Frontal cortex (tissue), 3 donors: ENCODE measurements at regions not wholly inside any gene's neighbourhood (a gene's known extent, or its start where the extent isn't known, plus 50 kb on each side); places are given as distances from the start of the nearest gene placed in this dataset.

Experiments
- DNase-seq, 2 donors: peaks; one replicate each; pipeline ENCODE4 v3.0.0; 2012; ENCODE audit warnings: low spot score in 2 of 2
- FAIRE-seq: peaks from 2 replicates; lab custom pipeline; 2012; peaks lifted over from hg19 to GRCh38; lab: Jason Lieb, UNC
- donor health status: control.
- donor health status: control.
- donor health status: control.

DNA sequence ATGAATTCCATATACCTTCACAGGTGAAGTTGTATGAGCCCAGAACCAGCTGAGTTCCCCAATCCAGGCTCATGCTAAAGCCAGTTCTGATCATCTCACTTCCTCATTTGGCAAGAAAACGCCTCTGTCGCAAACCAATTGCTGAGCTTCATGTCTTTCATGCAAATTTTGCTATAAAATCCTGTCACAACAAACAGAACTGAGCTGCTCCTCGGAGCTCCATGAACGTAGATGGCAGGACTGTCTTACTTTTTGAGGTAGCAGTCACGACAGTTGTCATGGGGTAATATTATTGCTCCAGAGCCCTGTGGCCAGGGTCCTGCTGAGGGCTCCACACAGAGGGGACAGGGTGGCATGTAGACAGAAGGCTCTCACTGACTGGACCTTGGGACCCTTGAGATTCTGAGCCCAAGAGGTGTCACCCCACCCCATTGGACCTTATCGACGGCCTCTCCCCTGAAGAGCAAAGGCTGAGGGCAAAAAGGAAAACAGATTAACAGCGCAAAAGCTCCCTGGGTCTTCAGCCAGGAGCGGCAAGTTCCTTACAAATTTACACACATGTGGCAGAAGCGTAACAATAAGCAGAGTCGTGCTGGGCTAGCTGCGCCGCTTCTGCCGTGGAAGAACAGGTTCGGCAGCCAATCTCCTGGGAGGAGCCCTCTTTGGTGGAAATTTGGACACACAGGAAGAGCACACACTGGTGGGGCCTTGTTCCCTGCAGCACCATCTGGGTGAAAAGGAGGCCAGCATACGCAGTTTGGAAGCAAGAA is 249.2 kb downstream of the OPA1 start:
- no peak for DNase-seq
- no peak for FAIRE-seq

- FAIRE-seq, result no peak
- no peak for DNase-seq
Observed at GRCh38 chr3:193842832-193843473, 249.9 kb downstream of the OPA1 start.

DNA sequence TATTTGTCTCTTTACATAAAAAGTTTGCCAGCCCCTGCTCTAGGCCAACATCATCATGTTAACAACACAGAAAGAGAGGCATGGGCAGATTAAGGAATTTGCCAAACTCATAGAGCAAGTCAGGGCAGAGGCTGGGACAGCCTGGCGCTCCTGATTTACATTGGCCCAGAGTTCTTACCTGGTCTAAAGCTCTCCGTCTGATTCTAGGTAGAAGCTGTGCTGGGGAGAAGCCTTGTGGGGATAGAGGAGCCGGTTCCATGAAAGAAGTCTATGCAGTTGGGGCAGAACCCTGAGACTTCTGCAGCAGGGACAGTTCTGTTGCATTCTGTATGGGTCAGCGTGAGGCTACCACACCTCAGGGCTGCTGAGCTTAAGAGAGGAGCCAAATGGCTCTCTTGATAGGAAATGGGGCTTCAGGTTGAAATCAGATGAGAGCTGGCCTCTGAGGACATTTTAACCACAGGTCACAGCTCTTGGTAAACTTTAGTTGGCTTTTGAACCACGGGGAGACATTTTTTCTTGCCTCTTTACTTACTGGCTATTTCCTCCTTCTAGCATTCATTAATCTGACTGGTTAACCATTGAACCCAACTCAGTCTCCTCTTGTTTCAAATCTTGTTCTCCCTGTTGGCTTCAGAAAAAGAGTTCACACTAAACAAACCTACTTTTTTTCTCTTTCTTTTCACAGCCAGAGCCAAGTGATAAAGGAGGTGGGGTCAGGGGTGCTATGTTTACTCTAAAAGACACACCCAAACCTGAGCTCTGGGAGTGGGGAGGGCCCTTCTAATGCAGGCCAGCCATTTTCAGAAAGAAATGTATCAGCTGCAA is 250.7 kb downstream of the OPA1 start:
- no peak for FAIRE-seq
- no peak for DNase-seq

DNA sequence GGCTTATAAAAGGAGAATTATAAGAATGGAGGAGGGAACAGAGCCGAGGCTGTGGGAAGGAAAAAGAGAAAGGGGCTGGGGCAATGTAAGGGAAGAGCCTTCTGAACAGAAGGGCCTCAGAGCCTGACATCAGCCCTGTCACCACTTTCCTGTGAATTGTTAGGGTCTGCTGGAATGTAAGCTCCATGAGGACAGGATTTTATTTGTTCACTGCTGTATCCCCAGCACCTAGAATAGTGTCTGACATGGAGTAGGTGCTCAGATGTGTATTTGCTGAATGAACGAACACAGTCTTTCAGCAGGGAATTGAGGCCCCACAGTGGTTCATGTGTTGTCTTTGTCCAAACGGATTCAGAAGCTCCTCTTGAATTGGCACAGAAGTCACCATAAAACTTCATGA is 251.5 kb downstream of the OPA1 start:
- DNase-seq (no peak), FAIRE-seq (no peak)

GRCh38 chr3:193845144-193845543 is 252.1 kb downstream of the OPA1 start:
- FAIRE-seq, result no peak
- no peak for DNase-seq

- FAIRE-seq (no peak), DNase-seq (no peak)
Observed at GRCh38 chr3:193846569-193846968, 253.6 kb downstream of the OPA1 start.

- FAIRE-seq, result no peak
- DNase-seq, result no peak
Observed at GRCh38 chr3:193847402-193847801, 254.4 kb downstream of the OPA1 start.

DNA sequence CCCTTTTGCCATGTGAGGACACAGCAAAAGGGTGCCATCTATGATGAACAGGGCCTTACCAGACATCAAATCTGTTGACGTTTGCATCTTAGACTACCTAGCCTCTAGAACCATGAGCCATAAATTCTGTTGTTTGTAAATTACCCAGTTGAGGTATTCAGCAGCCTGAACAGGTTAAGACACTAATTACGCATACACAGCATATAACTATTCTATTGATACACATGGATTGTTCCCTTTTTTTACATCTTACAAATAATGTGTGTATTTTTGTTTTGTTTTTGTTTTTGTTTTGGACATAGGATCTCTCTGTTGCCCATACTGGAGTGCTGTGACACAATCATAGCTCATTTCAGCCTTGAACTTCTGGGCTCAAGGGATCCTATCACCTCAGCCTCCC is 255.5 kb downstream of the OPA1 start:
- DNase-seq (no peak), FAIRE-seq (no peak)

DNA sequence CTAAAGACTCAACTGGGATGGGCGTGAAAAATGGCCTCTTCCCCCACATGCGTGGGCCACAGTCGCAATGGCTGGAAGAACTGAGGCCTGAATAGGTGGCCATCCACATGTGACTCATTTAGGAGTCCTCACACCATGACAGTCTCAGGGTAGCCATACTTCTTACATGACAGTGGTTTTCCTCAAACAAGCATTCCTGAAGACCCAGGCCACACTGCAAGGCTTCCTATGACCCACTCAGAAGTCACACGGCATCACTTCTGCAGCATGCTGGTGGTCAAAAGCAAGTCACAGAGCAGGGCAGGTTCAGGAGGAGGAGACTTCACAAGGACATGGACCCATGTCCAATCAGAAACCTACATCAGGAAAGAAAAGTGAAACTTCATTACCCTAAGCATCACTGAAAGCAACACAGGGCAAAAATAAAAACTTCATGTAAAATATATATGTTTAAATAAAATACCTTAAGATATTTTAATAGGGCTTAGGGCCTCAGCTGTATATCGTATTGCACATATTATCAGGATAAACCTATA is 257.1 kb downstream of the OPA1 start:
- DNase-seq (no peak), FAIRE-seq (no peak)

- FAIRE-seq (no peak), DNase-seq (no peak)
Observed at GRCh38 chr3:193851428-193851847, 258.4 kb downstream of the OPA1 start.

DNA sequence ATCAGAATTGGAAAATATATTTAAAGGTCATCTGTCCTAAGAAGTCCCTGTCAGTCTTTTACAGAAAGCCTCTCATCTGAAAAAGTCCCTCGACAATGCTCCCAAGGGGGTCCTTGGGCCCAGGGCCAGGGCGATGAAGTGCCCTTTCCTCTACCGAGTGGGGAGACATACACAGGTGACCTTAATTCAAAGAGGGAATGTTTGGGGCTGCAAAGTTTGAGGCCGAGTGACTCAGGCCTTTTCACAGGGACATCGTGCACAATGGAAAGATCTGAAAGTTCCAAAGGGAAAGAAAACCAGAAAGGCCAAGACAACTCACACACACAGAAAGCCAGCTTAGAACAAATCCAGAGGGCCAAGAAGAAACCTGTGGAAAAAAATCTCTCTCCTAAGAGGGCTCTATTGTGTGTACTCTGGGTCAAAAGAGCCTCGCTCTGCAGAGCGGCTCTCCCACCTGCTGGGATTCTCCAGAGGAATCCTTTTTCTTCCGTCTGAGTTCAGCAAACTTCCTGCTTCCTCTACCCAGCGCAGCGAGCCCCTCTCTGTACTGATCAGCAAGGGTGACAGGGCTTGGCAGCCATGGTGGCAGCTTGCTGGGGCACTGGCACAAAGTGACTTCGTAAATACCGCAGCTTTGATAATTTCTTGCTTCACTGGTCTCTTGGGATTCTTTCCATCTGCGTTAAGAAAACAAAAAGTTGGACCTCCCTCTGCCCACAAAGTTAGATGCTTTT is 259.1 kb downstream of the OPA1 start:
- FAIRE-seq (no peak), DNase-seq (no peak)

DNA sequence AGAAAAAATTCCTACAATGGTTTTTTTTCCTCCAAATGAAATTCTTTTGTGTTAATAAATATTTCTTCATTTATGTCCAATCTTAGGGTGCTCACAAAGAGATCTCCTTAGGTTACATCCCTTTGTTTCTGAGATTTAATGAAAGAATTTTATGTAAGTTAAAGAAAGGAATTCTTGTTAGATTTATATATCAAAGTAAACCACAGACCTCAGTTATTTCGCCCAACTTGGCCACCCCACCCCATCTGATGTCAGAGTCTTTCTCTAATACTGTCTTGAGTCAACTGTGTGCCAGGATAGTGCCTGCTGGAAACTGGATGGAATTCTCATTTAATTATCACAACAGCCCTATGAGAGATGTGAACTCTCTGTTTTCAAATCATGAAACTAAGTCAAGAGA is 259.9 kb downstream of the OPA1 start:
- no peak for FAIRE-seq
- DNase-seq, result no peak

DNA sequence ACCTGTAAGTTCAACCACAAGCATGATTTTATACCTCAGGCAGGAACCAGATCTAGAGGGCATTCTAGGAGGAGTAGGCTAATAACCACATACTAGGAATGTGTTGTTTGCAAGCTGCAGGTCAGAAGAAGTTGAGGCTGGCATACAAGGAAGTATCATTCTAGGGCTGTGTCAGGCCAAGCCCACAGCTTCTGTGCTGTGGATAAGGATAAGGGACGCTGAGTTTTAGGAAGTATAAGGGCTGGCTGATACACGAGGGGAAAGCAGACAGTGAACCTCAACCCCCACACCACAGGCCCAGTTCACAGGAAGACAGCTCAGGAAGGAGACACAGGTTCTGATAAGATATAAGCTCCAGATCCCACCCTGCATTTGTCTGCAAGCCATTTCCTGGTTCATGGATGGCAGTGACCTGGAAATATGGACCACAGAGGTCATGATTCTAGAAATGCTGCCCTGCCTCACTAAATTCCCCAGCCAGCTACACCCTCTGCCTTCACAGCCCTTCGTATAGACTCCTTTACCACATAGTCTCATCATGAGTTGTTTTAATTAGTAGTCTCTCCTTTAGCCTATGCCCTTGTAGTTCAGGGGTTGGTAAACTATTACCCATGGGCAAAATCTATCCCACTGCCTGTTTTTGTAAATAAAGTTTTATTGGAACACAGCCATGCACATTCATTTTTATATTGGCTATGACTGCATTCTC is 260.7 kb downstream of the OPA1 start:
- DNase-seq (no peak), FAIRE-seq (no peak)

- DNase-seq (no peak), FAIRE-seq (no peak)
Observed at GRCh38 chr3:193857996-193858395, 265.0 kb downstream of the OPA1 start.

- FAIRE-seq (no peak), DNase-seq (no peak)
Observed at GRCh38 chr3:193859195-193859594, 266.2 kb downstream of the OPA1 start.

- no peak for DNase-seq
- FAIRE-seq, result no peak
Observed at GRCh38 chr3:193861012-193861411, 268.0 kb downstream of the OPA1 start.

DNA sequence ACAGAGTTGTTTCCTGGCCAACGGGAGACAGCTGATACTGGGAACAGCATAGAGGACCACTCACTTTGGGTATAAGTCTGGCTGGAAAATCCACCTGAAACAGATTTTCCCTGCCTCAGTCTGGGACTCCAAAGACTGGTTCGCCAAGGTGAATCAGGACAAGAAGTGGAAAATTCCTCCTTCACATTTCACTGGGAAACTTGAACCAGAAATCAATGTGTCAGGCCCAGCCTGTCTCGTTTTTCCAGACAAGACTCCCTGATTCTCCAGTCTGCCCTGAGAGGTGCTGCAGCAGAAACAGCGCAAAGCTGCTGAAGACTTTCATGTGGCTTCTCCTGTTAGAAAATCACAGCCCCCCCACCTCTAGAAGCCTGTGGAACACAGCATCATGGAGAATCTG is 269.8 kb downstream of the OPA1 start:
- DNase-seq (no peak), FAIRE-seq (no peak)

DNA sequence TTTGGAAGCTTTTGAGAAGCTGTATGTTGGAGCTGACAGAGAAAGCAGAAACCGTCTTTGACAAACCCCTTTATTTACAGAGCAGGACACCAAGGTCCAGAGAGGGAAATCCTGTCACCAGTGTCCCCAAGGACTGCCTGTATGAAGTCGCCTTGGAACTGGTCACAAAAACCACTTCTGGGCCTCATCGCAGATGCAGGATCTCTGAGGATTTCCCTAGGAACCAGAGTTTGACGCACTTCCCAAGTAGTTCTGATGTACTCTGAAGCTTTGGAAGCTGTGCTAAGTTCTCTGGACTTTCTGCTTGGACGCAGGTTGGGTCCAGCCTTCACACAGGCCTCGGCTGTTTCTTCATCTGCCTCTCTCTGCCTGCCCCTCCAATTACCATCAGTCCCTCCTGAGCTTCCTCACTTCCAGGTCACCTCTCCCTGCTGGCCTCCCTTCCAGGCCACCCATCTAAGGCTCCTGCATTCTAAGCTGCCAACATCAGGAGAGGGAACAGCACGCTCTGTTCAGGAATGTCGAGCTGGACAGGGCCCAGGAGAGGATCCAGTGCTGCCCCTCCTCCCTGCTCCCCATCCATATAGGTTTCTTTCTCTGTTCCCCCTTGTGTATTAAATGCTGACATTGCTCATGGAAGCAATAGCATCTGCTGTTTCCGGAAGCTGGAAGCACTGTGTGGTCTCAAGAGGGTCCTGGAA is 270.8 kb downstream of the OPA1 start:
- no peak for FAIRE-seq
- DNase-seq, result no peak

DNA sequence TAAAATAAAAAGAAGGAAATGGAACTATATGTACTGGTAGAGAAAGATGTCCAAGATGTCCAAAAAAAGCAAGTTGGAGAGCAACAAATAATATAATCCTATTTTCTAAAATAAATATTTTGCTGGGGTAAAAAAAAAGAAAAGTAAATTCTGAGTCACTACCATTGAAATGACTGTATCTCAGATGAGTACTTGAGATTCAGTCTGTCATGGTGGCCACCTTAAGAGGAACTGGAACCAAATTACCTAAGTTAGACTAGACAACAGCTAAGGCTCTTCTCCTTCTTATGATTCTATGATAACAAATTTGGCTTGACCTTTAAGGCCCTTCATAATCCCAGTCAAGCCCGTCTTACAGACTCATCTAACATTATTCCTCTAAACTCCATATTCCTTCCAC is 270.6 kb upstream of the HES1 start:
- FAIRE-seq, result no peak

More for the DNA sequence above, 270.6 kb upstream of the HES1 start:
- DNase-seq, result no peak
